ENCODE measurements at regions not wholly inside any gene's neighbourhood (a gene's known extent, or its start where the extent isn't known, plus 50 kb on each side); places are given as distances from the start of the nearest gene placed in this dataset.
"Not testable (repeated sequence)": the region's sequence is repeated elsewhere in the genome, so short reads cannot be mapped to it uniquely, and the experiment has no call there.

GRCh38 chr12:4144676-4145075 lies 128.9 kb upstream of the CCND2 start:
- DNase-seq (ENCODE audit: low read depth): no peak
- POLR2A ChIA-PET: no interaction called here
- H3K27me3 ChIP-seq (ENCODE audit: control insufficient read depth, insufficient read depth, low read length): no peaks in the 10 kb centered on the region; the same call in 1 of the 2 replicates
- TF ChIP-seq CTCF (IDR thresholded peaks at IDR 0.05; ENCODE audit: insufficient read depth, low read depth, low read length): no peak
- no peak overlapping the region for H3K4me3 ChIP-seq (ENCODE audit: low read depth, low read length)
- H3K36me3 ChIP-seq (ENCODE audit: control insufficient read depth, insufficient read depth, low read length): no peaks in the 10 kb centered on the region
- CTCF ChIA-PET: no interaction called here

GRCh38 chr12:4143896-4144295 lies 129.7 kb upstream of the CCND2 start:
- no peaks in the 10 kb centered on the region for H3K36me3 ChIP-seq (ENCODE audit: control insufficient read depth, insufficient read depth, low read length)
- no peak overlapping the region for H3K4me3 ChIP-seq (ENCODE audit: low read depth, low read length)
- DNase-seq (ENCODE audit: low read depth): no peak
- CTCF ChIA-PET: no interaction called here
- H3K27me3 ChIP-seq (ENCODE audit: control insufficient read depth, insufficient read depth, low read length): no peaks in the 10 kb centered on the region; the same call in 1 of the 2 replicates
- TF ChIP-seq CTCF (IDR thresholded peaks at IDR 0.05; ENCODE audit: insufficient read depth, low read depth, low read length): no peak
- POLR2A ChIA-PET: no interaction called here

- CTCF ChIA-PET: no interaction called here
- DNase-seq (ENCODE audit: low read depth): no peak
Observed at GRCh38 chr12:4141348-4142270, 132.0 kb upstream of the CCND2 start.

GRCh38 chr12:4140581-4141301 lies 132.8 kb upstream of the CCND2 start:
- Histone ChIP-seq H3K4me3 (ENCODE audit: low read depth, low read length) (no peak overlapping the region), H3K36me3 (ENCODE audit: control insufficient read depth, insufficient read depth, low read length) (no peaks in the 10 kb centered on the region), H3K27me3 (ENCODE audit: control insufficient read depth, insufficient read depth, low read length) (no peaks in the 10 kb centered on the region)
- no peak for TF ChIP-seq CTCF (IDR thresholded peaks at IDR 0.05; ENCODE audit: insufficient read depth, low read depth, low read length)
- ChIA-PET CTCF (no interaction called here), POLR2A (no interaction called here)
- DNase-seq (ENCODE audit: low read depth): no peak

More at GRCh38 chr12:4141348-4142270, 132.0 kb upstream of the CCND2 start:
- POLR2A ChIA-PET: no interaction called here
- H3K4me3 ChIP-seq (ENCODE audit: low read depth, low read length): no peak overlapping the region
- no peaks in the 10 kb centered on the region for H3K27me3 ChIP-seq (ENCODE audit: control insufficient read depth, insufficient read depth, low read length)
- TF ChIP-seq CTCF (IDR thresholded peaks at IDR 0.05; ENCODE audit: insufficient read depth, low read depth, low read length): no peak
- no peaks in the 10 kb centered on the region for H3K36me3 ChIP-seq (ENCODE audit: control insufficient read depth, insufficient read depth, low read length)

GRCh38 chr12:4139191-4139590 lies 134.4 kb upstream of the CCND2 start:
- ChIA-PET CTCF (interaction anchor here (0.7 kb wide), 1 partner anchor 9 kb away, joined by 3 read pairs; no protein-coding TSS in a partner anchor), POLR2A (no interaction called here)
- no peak overlapping the region for H3K4me3 ChIP-seq (ENCODE audit: low read depth, low read length)
- DNase-seq (ENCODE audit: low read depth): no peak
- TF ChIP-seq CTCF (IDR thresholded peaks at IDR 0.05; ENCODE audit: insufficient read depth, low read depth, low read length): no peak
- H3K36me3 ChIP-seq (ENCODE audit: control insufficient read depth, insufficient read depth, low read length): no peaks in the 10 kb centered on the region
- no peaks in the 10 kb centered on the region for H3K27me3 ChIP-seq (ENCODE audit: control insufficient read depth, insufficient read depth, low read length)

- CTCF ChIA-PET; H3K4me3 ChIP-seq (ENCODE audit: low read depth, low read length); DNase-seq (ENCODE audit: low read depth); POLR2A ChIA-PET; H3K27me3 ChIP-seq (ENCODE audit: control insufficient read depth, insufficient read depth, low read length); H3K36me3 ChIP-seq (ENCODE audit: control insufficient read depth, insufficient read depth, low read length): not testable (repeated sequence)
Observed at GRCh38 chr12:4138532-4138931, 135.0 kb upstream of the CCND2 start.
